ENCODE measurements at regions not wholly inside any gene's neighbourhood (a gene's known extent, or its start where the extent isn't known, plus 50 kb on each side); places are given as distances from the start of the nearest gene placed in this dataset.

DNA sequence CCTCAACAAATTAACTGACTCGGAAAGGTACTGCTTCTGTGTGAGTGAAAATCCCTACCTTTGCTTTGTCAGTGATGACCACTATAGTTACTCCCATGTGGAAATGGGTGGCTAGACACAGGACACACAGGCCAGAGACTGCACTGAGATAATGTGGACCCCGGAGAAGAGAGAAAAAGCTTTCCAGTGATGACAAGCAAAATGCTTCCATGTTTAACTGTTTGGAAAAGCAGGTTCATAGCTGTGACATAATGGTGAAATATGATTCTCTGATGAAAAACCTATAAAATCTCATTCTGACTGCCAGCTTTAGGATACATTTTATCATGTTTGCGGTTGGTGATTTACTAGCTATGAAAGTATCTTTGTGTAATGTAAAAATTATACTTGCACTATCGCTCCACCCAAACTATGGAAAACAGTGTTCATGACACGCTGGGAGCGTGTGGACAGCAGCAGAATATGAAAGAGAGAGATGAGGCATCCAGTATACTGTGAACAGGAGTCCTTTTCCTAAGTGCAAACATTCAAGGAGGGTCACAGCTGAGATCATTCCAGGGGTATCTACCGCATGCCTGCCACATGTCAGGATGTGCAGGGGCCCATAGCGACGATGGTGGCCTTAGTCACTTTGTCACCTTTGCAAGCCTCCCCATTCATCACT, 782.7 kb upstream of the SOX11 start:
- TF ChIP-seq, protein P1, sequence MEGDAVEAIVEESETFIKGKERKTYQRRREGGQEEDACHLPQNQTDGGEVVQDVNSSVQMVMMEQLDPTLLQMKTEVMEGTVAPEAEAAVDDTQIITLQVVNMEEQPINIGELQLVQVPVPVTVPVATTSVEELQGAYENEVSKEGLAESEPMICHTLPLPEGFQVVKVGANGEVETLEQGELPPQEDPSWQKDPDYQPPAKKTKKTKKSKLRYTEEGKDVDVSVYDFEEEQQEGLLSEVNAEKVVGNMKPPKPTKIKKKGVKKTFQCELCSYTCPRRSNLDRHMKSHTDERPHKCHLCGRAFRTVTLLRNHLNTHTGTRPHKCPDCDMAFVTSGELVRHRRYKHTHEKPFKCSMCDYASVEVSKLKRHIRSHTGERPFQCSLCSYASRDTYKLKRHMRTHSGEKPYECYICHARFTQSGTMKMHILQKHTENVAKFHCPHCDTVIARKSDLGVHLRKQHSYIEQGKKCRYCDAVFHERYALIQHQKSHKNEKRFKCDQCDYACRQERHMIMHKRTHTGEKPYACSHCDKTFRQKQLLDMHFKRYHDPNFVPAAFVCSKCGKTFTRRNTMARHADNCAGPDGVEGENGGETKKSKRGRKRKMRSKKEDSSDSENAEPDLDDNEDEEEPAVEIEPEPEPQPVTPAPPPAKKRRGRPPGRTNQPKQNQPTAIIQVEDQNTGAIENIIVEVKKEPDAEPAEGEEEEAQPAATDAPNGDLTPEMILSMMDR (IDR thresholded peaks at IDR 0.05; ENCODE audit: insufficient read depth, low read length), result no peak
- DNase-seq (ENCODE audit: low read depth), result no peak
- H3K4me3 ChIP-seq (ENCODE audit: low read depth, low read length), result no peak overlapping the region

DNA sequence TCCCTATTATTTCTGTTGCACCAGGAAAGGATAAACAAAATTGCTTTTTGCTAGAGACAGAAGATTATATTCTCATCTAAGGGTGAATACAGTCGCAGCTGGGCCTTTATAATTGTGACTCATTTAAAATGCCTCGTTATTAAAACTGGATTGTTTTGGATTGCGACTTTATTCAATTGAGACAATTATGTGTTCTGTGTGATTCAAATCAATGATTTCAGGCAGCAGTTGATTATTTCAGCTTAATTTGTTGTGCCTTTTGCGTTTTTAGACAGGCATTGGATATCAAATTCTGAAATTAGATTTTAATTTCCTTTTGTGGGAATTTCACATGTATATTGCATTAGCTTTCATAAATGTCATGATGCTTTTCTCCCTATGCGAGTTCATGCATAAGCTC, 778.1 kb upstream of the SOX11 start:
- H3K4me3 ChIP-seq (ENCODE audit: low read depth, low read length), result no peak overlapping the region
- no peak for DNase-seq (ENCODE audit: low read depth)
- TF ChIP-seq, protein P1 (IDR thresholded peaks at IDR 0.05; ENCODE audit: insufficient read depth, low read length), result no peak

DNA sequence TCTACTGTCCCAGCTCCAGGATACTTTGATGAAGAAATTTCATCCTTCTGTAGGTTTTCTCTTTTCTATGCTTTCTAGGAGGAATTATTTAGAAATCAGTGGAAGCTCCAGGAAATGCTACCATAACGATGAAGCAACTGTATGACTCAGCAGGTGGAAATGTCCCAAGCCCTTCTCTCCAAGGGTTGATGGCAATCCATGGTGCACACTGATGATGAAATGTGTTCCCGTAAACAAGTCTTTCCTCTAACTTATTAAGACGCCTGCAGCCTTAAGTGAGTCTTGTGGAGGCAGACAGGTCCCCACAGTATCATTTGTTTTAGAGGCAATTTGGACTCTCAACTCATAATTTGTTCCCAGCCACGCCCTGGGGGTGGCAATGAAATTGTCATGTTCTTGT, 777.6 kb upstream of the SOX11 start:
- no peak for DNase-seq (ENCODE audit: low read depth)
- H3K4me3 ChIP-seq (ENCODE audit: low read depth, low read length), result no peak overlapping the region
- TF ChIP-seq, protein P1 (IDR thresholded peaks at IDR 0.05; ENCODE audit: insufficient read depth, low read length), result no peak

DNA sequence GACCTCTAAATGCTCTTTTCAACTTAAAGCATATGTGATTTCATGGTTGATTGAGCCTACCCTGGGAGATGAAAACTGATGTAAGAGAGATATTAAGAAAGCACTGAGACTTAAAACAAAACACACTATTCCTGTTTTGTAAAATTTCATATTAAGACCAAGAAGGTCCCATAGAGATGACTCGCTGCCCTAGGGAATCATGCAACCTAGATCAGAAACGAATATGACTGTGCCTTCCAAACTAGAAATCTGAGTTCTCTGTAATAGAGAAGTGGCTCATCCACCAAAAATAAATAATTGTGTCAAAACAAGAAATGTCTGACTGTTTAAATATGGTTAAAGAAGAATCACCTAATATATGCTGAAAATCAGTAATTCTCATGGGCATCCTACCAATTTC, 776.8 kb upstream of the SOX11 start:
- TF ChIP-seq, protein P1 (IDR thresholded peaks at IDR 0.05; ENCODE audit: insufficient read depth, low read length), result no peak
- DNase-seq (ENCODE audit: low read depth), result no peak
- no peak overlapping the region for H3K4me3 ChIP-seq (ENCODE audit: low read depth, low read length)

DNA sequence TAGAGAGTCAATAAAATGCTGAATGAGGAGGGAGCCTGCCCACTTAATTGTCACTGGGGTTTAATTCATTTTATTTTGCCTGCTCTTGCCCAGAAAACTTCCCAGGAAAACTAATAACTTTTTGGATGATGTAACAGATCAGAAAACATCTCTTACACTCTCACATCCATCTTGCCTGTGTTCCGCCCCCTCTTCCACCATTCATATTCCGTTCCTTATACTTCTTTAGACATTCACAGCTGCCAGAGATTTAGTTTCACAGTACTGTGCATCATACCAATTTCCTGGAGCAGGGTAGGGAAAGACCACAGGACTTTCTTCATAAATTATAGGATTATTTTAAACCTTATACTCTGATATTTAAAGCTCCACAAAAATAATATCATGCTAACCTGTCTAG, 776.1 kb upstream of the SOX11 start:
- no peak for DNase-seq (ENCODE audit: low read depth)
- TF ChIP-seq, protein P1 (IDR thresholded peaks at IDR 0.05; ENCODE audit: insufficient read depth, low read length), result no peak

DNA sequence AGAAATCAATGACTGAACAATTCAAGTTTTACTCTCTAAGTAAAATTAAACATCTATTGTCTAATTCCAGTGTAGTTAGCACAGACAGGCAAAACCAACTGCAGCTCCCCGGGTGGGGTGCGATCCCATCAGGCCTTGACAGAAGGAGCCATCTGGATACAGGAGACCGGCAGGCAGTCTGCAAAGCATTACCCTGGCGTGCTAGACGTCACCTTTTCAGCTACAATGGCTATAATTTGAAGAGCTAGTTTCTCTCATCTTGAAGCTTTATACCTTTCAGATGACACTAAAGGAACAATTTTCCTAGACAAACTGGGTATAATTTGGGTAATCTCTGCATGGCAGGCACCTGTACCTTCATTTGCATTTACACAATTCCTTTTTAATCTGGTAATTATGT, 761.5 kb upstream of the SOX11 start:
- TF ChIP-seq, protein P1 (IDR thresholded peaks at IDR 0.05; ENCODE audit: insufficient read depth, low read length), result no peak
- H3K4me3 ChIP-seq (ENCODE audit: low read depth, low read length), result no peak overlapping the region
- no peak for DNase-seq (ENCODE audit: low read depth)

More for the DNA sequence above, 776.1 kb upstream of the SOX11 start:
- H3K4me3 ChIP-seq (ENCODE audit: low read depth, low read length), result no peak overlapping the region
